HG03025 (cell line): ENCODE measurements at regions not wholly inside any gene's neighbourhood (a gene's known extent, or its start where the extent isn't known, plus 50 kb on each side); places are given as distances from the start of the nearest gene placed in this dataset.

Experiments
- ATAC-seq: cut with Tn5 transposase; IDR thresholded peaks from one replicate; pipeline ENCODE4 v1.9.1; 2021; ENCODE audit warnings: mild to moderate bottlenecking, moderate library complexity; ENCODE audit not compliant: unreplicated experiment, low FRiP score

DNA sequence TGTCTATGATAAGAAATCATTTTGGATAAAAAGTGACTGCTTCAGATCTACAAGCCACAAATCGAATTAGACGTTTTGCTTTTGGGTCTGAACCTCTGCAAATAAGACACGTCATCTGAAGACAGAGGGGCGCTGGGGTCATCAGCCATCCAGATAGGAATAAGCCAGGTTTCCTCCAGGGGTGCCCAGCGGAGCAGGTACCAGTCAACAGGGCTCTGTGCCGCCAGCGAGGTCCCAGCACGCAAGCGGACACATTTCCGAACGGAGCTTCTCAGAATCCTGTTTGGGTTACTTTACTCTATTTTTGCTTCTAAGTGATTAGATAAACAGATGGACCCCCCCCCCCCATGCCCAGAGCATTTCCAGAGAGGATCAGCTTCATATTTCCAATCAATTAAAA is 873.8 kb downstream of the BRD1 start:
- no peak for ATAC-seq

DNA sequence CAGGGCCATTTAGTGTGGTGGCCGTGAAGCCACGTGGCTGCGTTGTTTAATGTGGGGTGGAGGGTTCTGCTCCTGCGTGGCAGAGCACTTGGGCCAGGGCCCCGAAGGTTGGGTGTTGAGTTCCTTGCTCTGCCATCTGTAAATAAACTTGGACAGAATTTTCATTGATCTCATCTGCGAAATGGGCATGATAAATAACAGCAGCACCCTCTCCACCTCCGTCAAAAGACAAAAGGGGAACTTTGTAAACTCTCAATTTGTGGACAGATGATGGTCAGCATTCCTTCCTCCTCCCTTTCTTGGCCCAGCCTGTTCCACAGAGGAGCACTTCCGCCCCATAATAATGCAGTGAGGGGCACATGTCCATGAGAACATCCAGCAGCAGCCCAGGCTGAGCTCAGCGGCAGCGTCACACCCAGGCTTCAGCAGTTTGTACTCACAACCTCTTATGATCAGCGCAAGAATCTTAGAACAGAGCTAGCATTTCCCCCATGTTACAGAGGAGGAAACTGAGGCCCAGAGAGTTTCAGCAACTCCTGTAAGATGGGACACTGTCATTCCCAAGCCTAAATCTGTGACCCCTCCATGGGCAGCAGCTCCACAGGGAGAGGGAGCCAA is 874.5 kb downstream of the BRD1 start:
- no peak for ATAC-seq

DNA sequence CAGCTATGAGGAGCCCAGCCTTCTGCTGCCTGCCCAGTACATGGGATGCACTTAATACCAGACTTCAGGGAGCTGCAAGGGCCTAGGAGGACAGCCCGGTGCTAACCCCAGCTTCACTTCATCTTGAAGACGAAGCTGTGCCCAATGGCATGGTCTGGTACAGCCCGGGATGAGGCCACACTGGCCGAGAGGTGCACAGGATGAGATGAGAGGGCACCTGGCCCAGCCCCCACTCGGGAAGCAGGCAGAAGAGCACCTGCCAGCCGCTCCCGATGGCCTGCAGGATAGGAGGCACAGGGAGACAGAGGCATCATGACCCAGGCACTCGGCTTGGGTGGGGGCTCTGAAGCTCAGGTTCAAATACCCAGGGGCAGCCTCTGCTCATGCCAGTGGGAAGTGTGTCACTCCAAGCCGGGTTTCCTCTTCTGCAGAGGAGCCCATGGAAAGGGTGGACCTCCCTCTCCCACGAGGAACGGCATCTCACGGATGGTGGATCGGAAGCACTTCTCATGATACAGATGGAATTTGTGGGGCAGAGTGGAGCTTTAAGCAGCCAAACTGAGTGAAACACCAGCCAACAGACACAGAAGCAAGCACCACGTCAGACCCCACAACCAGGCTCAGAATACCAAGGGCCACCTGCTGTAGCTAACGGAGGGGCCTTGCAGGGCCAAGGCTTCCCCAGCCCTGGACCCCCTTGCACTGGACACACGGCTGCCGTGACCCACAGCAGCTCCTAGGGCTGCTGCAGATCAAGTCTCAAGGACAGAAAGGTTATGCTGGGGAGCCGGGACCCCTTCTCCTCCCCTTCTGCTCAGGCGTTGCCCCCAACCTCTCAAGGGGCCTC is 875.2 kb downstream of the BRD1 start:
- no peak for ATAC-seq

DNA sequence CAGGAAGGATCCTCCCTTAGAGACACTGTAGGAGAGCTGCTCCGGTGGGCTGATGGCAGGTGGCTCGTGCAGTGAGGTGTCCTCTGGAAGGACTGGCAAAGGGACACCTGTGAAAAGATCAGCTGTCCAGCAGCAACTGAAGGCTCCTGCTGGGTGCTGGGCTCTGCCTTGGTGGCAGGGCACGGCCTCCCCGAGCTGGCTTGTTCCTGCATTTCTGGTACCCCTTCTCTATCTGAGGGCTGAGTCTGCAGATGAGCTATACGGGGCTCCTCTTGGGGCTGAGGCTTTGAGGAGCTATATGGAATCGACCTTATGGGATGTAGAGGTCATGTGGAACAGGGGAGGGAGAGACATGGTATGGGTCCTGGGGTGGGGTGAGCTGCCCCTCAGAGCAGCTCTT is 875.8 kb downstream of the BRD1 start:
- no peak for ATAC-seq

DNA sequence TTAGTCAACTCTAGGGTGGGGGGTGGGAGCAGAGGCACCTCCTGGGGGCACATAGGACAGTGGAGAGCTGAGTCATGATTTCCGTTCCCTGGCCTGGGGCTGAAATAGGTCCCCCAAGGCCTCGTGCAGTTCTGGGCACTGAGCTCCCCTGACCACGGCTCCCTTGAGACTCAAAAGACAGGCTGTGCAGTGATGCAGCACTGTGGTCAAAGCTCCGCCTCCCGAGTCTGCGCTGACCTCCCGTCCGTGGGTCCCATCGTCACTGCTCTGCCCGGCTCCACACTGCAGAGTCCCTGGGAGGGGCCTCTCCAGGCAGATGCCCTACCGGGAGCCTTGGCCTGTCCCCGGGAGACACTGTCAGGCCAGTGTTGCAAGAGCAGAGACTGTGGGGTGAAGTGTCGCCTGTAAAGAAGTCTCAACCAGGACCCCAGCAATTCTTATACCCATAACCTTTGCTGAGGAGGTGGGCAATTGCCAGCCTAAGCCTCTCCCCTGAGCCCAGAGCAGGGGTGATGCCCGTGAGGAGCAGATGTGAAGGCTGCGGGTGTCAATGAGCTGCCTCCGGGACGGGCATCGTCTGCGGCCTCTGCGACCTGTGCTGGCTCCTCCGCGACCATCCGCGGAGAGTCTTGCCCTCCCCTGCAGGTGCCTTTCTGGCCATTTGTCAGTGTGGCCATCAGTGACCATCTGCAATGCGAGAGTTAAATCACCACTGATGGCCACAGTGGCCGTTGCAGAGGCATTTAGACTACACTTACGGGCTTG is 877.3 kb downstream of the BRD1 start:
- ATAC-seq, result no peak

DNA sequence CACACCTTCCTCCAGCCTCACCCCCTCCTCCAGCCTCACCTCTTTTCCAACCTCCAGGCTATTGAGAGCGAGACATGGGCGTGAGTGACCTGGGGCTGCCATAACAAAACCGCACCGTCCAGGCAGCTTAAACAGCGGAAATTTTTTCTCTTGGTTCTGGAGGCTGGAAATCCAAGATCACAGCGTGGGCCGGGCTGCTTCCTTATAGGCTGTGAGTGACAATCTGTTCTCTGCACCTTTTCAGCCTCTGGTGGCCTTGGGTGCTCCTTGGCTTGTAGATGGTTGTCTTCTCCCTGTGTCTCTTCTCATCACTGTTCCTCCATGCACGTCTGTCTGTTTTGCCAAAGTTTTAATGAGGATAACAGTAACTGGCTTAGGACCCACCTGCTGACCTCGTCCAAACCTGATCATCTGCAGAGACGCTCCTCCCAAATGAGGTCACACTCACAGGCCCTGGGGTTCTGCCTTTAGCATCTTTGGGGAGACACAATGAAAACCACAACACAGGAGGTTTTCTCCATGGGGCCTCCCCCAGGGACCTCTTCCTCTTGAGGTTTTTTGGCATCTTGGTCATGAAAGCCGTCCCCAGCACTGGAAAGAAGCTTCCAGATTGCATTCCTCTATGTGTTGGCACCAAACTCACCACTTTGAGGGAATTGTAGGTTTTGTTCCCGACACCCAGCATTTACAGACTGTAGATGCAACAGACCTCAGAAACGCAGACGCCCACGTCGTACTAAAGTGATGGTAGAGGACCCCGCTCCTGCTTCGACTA is 878.1 kb downstream of the BRD1 start:
- no peak for ATAC-seq

DNA sequence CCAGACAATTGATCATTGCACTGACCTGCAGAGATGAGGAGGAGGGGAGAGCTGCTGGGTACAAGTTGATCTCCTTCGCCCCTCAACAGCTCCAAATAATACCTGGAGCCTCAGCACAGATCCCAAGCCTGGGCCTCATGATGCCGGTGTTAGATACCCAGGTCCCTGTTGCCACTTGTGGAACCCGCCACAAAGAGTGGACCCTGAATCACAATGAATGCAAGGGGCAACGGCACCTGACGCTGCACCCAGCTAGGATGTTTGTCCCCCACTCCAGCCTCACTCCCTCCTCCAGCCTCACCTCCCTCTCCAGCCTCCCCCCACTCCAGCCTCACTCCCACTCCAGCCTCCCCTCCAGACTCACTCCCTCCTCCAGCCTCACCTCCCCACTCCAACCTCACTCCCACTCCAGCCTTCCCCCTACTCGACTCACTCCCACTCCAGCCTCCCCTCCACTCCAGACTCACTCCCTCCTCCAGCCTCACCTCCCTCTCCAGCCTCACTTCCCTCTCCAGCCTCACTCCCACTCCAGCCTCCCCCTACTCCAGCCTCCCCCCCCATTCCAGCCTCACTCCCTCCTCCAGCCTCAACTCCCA is 879.0 kb downstream of the BRD1 start:
- ATAC-seq, result no peak

DNA sequence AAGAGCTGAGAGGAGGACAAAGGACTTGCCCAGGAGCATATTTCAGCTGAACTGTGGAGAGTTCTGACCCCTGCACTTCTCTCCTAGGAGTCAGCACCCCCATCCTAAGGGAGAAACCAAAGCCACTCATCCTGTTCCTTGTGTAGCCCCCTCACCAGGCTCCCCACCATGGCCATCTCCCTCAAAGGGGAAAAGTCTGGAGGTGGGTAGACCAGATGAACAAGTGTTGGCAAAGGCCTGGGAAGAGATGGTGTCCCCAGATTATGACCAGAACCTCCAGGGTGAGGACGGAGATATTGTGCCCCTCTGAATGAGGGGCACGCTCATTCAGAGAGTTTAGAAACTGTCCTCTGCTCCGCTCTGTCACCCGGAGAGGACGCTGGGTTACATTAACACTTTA is 880.0 kb downstream of the BRD1 start:
- ATAC-seq, result no peak

DNA sequence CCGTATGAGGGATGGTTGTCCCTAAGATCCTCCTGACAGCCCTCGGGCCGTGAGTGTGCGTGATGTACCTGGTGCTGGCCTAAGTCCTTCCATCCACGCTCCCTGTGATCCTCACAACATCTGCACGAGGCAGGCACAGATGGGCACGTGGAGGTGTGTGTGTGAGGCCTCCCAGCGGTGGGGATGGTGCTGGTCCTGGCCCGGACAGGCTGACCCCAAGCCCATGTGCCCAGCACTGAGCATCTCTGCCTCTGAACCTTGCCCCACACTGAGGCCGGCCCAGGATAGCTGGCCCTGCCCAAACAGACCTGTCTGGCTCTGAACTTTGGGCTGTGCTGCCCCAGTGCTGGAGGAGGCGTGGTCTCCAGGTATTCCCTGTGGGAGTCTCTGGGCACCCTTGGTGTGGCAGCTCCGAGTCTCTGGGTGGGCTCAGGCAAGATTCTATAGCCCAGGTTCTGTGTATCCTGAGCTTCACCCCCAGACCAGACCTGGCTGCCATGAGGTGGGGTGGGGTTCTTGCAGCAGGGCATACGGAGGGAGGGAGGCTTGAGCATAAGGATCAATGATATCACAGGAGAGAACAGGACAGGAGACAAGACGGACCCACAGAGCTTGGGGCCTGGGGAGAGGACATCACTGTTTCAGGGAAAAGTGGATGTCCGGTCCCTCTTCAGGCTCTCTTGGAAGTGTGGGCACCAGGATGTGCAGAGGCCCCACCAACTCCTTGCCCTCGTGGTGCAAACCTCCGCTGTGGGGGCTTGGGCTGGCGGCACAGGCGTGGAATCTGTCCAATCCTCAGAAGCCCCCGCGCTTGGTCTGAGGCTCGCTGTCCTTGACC is 881.8 kb downstream of the BRD1 start:
- ATAC-seq, result no peak

DNA sequence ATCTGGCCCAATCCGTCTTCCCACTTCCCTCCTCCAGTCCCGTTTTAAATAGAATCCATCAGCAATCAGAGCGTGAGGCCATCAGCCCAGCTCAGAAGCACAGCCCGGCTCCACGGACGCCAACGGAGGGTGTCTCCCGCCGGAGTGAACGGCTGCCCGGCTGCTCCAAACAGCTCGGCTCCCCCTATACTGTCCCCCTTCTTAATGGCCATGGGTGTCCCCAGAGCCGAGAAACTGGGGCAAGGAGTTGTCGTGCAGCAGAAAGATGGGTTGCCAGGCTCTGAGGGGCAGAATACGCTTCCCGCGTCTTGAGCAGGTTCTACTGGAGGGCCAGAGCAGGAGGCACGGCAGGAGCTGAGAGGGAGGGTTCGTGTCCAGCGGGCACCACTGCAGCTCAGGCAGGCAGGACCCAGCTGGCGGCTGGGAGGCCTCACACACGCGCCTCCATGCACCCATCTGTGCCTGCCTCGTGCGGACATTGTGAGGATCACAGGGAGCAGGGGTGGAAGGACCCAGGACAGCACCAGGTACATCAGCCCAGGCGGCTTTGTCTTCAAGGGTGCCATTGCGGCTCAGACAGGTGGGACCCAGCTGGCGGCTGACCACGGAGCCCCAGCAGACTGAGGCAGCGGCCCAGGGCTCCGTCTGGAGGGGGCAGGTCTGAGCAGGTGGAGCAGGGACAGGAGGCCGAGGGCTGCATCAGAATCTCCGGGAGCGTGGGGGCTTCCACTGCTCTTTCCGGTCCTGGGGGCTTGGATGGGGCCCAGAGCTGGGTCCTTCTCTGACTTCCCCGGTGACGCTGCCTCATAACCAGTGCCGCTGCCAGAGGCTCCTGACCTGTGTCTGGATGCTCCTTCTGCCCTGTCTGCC is 882.7 kb downstream of the BRD1 start:
- ATAC-seq, result no peak

DNA sequence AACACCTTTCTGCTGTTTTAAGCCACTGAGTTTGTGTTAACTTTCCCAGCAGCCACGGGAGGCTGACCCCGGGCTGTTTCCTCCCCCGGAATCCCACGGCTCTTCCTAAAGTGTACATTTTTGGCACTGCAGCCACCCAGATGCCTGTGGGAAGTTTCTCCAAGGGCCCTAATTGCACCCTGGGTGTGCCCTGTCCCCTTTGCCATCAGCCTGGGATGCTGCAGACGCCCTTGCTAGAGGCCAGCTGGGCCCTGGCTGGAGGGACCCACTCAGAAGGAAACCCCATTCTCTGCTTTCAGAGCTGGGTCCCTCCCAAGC is 883.3 kb downstream of the BRD1 start:
- no peak for ATAC-seq

DNA sequence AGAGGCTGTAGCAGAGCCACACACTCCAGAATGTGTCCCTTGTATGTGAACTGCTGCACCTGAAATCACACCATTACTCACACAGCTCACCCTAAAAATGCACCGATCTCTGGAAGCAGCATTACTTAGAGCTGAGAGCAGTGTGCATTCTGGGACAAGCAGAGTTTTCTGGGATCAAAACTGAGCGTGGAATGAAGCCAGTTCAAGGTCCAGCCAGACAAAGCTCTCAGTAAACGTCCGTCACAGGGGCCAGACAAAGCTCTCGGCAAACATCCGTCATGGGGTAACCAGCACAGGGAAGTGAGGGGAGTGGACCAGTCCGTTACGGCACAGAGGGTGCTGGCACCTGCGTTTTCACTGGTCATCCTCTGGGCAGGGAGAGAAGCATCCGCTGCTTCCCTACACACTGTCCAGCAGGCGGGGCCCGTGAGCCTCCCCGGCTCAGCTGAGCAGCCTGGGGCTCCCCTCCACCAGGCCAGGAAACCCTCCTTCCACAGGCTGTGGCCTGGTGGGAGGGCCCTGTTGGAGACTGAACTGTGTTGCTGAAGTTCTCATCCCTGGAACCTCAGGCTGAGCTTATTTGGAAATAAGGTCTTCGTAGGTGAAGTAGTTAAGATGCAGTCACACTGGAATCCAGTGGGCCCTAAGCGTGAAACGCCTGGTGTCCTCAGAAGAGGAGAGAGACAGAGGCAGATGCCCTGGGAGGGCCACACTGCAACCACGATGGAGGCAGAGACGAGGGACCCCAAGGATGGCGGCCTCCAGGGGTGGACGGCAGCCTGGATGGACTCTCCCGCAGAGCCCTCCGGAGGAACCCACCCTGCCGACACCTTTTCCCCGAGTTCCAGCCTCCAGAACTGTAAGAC is 883.9 kb downstream of the BRD1 start:
- ATAC-seq, result no peak

DNA sequence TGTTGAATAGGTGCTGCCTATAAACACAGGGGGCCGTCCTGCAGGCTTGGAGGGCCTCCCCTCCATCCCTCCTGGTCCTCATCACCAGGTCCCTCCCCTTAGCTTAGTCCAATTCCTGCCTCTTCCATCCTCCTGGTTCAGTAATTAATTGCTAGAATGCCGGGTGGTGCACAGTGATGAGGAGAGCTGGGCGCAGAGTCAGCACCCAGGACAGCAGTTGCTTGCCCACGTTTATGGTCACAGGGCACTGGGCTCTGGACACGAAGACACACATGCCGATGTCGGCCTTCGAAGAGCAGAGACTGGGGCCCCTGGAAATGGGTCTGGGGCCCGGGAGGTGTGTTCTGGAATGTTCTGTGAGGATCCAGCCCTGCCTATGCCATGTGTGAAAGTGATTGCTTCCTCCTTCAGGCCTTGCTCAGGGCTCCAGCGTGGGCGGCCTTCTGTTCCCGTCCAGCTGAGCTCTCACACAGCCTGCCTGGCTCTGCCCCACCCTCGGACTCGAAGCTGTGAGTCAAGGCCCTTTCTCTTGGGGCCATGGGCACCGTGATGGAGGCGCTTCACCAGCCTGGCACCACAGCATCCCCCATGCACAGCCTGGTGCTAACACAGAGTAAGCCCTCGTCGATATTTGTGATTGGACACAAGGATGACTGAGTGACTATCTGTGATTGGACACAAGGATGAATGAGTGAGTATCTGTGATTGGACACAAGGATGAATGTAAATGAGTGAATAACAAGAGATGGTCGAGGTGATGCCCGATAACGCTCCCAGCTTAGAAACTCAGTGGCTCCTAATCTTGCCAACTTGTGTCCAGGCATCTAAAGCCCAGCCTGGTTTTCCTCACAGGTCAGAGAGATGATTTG is 884.7 kb downstream of the BRD1 start:
- no peak for ATAC-seq

DNA sequence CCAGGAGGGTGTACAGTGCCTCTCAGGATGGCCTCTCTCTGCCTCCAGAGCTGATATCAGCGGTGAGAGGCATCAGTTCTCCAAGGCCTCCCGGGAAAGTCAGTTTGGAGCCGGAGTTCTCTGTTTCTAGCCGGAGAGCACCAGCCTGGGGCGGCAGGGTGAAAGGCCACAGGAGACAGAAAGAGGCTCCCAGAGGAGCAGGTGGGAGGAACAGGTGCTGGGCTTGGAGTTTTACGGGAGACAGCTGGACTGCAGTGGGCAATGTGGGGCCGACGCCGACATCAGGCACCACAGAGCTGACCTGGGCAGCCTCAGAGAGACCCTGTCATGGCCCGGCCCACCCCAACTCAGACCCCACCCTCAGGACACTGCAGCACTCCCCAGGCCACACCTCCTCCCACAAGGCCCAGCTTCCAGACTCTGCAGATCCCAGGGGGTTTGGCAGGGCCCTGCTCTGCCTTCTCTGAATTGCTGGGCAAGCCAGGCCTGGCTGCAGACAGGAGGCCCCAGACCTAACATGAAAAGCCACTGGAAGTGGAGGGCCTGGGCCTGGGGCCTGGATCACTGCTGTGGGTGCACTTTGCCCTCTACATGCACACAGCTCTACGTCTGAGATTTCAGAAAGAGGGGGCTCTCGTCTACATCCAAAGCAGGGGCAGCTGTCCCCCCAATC is 885.6 kb downstream of the BRD1 start:
- ATAC-seq, result no peak

DNA sequence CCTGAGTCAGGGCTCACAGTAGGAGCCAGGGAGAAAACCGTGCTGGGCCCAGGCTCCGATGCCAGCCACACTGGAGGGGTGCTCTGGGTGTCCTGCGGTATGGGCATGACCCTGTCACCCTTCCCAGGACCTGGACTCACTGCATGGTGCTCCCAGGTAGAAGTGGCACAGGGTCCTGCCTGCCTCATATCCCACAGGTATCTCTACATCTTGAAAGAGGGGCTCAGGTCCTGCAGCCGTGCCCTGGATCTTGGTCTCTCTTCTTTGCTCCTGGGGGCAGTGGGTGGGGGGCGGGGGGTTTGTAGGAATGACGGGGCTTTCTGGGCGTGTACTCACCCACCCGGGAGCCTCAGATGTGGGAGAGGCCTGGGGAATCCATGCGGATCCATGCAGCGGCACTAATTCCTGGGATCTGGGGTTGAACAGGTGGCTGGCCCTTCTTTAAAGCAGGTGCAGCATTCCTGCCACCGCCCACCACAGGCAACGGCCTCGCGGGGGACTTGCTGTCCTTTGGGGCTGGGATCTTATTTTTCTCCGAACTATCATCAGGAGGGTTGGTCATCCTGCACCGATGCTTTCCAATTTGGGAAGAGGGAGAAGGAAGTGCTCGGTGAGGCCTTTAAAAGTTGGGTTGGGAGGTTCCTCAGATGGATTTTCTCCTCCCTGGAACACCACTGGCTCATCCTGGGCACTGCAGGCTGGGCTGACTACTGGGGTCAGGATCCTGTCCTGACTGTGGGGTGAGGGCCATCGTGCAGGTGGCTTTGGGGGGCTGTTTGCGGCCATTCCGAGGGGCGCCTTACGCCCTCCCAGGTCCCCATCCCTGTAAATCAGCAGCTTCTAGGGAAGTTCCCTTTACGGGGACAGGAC is 886.4 kb downstream of the BRD1 start:
- no peak for ATAC-seq
